Amniotic stem cell (primary cell): ENCODE measurements at regions not wholly inside any gene's neighbourhood (a gene's known extent, or its start where the extent isn't known, plus 50 kb on each side); places are given as distances from the start of the nearest gene placed in this dataset.

Source experiments
- DNase-seq: peaks from one replicate; lab custom pipeline; 2025; lab: John Stamatoyannopoulos, UW

DNA sequence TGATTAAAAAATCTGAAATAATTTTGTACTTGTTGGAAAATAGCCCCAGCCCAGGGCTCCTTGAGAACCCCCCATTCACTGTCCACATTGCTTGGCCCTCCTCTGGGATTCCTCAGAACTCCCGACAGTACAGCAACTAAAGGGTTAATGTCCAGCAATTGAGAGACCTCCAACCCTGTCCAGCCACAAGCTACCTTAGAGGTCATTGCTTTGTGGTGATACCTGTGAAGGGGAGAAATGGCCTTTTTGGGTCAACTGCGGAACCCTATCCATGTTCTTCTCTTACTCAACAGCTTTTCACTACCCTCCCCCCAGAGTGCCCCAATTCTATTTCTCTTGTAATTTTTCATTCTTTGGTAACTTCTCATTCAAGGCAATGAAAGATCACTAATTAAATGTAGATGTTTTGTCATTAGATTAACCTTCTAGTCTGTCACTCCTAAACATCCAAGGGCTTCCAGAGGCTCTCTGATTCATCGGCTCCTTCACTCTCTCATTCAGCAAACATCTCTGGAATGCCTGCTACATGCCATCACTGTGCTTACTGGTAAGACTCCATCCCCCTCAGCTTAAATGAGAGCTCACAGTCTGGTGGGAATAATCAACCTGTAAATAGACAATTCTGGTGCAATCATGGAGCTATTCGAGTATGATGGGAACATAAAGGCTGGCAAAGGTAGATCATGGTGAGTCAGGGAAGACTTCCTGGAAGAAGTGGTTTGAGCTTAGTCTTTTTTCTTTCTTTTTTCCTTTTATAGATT is 241.4 kb upstream of the PGRMC2 start:
- peak; percentile 91 for DNase-seq

DNA sequence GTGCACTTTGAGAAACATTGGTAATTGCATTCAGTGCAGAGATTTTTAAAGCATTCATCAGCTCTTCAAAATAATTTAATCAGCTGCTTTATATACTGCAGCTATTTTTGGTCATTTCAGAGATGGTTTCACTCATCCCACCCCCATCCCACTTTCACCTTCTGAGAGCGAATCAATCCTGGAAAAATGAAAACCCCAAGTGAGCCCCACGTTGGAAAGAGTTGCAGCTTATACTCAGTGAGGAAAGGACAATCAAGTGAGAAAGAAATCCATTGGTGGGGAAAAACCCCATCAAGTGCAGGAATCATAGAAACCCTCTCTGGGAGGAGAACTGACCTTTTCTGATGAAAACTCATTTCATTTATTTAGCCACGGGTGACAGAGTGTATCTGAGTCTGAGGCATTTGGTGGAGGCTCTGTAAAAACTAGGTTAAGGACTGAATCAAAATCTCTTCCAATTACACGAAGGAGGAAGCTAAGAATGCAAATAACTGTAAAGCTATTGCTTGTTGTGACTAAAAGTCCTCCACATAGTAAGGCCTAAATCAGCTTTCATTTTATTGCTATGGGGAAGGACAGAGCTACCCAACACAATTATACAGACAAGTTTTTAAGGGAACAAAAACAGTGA is 240.4 kb upstream of the PGRMC2 start:
- DNase-seq, result no peak

DNA sequence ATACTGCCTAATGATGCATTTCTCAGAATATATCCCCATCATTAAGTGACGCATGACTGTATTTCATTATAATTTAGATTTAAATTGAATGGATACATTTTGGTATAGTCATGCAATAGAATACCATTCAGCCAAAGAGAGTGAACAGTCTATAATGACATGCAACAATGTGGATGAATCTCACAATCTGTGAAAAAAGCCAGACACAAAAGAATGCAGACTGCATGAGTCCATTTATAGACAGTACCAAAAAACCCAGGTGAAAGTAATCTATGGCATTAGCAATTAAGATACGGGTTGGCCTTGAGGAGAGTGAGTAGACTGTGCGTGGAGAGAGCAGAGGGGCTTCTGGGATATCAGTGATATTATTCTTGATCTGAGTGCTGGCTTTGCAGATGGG is 239.7 kb upstream of the PGRMC2 start:
- DNase-seq, result no peak

DNA sequence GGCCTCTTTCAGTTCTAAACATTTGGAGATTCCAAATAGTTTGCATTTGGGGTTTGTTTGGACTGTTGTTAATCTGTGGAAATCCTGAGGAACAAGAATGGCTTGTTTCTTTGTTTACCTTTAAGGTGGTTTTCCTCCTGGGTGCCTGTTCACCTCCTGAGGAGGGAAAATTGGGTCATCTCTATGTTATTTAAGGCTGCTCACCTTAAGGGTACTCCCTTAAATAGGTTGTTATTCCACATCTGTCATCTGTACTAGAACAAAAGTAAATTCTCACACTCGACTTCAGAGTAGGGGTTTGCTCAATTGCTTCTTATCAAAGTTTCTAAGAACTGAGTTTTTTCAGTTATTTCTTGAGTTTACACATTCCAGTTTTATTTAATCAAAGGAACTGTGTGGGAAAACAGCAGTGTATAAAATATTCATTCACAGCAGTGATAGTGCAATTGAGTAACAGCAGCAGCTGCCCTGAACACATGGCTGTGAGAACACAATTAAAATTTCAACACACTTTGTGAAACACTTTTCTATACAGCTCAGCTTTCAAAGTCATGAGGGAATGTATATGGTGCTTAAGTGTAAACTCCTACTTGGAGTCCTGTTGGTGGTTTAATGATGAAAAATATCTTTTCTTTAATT is 238.5 kb upstream of the PGRMC2 start:
- DNase-seq, result no peak

DNA sequence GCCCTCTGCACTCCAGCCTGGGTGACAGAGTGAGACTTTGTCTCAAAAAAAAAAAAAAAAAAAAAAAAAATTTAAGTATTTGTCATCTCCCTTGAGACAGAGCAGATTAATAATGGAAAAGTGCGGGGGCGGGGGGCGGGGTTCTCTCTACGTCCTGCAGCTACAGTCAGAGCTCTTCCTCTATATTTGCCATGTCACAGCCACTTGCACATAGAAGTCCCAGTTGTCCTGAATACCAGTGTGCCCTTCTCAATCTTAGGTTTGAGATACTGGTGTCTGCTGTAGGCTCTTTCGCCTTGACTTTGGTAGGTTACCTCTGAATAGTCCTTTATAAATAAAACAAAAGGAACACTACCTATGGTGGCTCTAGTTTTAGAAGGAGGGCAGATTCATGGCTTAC is 237.8 kb upstream of the PGRMC2 start:
- no peak for DNase-seq

DNA sequence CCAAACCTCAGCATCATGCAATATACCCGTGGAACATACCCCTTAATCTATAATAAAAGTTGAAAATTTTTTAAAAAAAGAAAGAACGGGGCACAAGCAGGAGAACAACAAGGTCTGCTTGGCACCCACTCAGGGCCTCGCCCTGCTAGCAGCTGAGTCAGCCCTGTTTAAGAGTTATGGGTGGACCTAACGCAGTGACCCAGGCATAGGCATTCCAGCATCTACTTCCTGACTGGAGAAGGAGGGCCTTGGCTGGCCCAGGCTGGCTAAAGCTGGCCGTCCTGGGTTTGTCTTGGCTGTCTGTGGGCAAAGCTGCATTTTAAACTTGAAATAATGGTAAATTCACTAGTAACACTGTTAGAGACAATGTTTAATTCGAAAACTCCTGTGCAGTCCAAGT is 236.7 kb upstream of the PGRMC2 start:
- peak; percentile 28 for DNase-seq

DNA sequence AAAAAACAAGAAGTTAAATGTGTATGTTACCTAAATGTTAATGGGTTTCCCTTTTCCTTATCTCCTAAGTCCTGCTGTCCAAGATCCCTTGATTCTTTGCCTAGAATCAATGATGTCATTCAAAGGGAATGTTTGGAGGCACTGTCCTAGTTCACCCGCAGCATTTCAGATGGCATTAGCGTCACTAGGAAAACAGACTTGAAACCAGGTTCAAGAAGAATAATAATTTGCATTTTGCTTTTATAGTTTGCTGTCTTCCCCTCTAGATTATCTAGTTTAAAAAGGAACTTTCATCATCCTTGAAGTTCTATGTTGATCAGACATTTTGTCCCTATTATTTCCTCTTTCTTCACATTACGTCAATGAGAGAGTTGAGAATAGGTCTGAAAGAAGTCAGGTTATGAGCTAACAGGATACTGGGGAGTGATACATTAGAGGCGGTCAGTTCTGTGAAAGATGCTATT is 234.1 kb upstream of the PGRMC2 start:
- DNase-seq, result no peak

DNA sequence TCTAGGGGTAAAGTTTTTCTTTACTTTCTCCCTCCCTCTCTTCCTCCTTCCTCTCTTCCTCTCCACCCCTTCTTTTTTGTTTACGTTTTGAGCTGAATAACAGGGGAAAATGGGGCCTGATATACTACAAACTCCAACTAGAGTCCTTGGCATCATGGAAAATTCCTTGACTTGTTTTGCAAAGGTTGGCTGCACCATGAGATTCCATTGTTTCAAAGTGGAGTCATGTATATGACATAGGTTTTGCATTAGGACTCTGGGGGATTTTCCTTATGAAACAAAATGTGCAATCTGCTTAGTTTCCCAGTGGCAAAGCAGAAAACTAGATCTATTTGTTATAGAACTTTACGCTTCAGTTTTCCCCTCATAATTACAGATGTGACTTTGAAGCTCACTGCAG is 233.5 kb upstream of the PGRMC2 start:
- no peak for DNase-seq

DNA sequence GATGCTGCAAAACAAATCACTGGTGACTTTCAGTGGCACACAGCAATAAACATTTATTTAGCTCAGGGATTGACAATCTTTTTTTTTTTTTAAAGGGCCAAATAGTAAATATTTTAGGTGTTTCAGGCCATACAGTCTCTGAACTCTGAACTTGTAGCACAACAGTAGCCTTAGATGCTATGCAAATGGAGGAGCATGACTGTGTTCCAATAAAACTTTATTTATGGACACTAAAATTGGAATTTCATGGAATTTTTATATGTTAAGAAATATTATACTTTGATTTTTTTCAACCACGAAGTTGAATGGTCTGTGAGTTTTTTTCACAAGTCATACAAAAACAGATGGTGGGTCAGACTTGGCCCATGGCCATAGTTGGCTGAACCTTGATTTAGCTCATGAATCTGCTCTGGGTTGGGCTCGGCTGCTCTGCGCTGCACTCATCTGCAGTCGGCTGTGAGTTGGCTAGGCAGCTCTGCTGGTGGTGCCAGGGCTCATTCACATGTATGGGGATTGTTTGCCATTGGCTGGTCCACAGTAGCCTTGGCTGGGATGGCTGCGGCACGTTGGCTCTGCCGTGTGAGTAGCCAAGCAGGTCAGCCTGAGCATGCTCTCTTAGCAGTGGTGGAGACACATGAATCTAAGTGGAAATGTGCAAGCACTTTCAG is 231.7 kb upstream of the PGRMC2 start:
- no peak for DNase-seq

DNA sequence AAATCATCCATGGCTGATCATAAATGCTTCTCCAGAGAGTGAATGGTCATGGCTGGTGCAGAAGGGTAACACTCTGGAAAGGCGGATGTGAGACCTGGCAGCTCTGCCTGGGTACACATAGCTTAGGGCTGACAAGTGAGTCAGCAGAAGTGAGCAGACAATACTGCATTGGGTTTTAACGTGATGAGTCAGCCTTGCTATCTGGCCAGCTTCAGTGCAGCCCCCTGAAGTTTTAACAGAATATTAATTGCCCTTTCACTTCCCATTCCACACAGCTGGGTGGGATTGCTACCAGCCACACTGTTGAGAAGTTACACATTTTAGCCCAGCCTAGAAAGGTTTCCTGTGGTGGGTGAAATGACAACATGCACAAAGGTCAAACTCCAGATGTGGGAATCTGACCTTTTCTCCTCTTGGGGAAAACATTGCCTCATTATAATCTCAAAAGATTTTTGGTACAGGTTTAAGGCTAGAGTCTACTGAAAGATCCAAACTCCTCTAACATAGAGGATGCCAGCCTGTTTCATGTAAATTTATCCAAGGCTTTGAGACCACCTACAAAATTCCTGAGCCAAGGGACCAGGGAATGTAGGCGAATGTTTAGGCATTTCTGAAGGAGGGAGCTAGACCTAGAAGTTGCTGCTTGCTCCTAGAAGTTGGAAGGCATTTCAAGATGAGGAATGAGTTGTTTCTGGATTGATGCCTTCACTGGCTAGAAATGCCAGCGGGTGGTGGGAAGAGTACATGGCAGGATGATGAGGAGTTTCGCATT is 230.3 kb upstream of the PGRMC2 start:
- DNase-seq, result peak; percentile 72

DNA sequence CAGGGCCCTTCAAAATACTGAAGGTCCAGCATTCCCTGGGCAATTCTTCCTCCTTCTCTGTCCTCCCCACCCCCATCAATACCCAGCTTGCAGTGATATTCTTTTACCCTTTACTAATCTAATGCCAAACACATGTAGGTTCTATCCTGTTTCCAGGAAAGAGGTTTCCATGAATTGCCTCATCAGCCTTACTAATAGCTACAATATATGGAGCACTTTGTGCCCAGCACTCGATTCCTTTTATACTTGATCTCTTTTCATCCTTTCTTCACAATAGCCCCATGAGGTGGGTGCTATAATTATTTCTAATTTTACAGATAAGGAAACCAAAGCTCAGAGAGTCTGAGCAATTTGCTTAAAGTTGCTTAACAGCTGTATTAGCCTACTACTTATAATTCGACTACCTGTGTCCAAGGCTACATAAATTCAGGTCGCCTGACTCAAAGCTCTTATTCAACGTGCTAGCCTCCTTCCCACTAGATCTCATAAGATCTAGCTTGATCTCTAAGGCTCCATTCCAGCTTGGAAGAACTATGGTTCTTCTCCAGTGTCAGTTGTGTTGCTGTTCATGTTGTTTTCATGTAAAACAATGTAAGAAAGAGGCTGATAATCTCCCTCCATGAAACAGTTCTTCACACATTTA is 229.6 kb upstream of the PGRMC2 start:
- DNase-seq, result no peak

DNA sequence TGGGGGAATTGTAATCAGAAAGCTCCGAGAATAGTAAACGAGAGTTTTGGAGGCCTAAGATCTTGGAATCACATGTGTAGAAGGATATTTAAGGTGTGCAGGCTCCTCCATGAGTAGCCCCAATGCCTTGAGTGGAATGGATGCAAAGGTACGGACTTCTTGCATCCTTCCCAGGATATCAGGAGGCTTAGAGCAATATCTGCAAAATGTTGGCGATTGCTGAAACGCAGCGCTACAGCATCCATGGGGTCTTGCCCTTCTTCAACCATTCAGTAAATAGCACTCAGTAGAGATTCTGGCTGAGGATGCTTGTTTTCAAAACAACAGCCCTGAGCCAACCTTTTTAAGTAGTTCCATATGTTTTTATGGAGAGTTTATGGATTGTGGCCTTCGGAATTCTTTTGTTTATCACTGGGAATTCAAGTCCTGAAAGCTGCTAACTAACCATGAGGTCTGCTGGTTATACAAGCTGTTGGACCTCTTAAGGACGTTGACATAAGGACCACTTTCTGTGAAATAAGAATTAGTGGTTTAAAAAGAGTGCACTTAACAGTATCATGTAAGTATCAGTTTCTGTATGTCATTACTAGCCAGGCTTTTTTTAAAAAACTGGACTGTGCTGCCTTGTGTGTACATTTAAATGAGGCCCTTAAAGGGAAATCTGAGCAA is 228.8 kb upstream of the PGRMC2 start:
- no peak for DNase-seq

DNA sequence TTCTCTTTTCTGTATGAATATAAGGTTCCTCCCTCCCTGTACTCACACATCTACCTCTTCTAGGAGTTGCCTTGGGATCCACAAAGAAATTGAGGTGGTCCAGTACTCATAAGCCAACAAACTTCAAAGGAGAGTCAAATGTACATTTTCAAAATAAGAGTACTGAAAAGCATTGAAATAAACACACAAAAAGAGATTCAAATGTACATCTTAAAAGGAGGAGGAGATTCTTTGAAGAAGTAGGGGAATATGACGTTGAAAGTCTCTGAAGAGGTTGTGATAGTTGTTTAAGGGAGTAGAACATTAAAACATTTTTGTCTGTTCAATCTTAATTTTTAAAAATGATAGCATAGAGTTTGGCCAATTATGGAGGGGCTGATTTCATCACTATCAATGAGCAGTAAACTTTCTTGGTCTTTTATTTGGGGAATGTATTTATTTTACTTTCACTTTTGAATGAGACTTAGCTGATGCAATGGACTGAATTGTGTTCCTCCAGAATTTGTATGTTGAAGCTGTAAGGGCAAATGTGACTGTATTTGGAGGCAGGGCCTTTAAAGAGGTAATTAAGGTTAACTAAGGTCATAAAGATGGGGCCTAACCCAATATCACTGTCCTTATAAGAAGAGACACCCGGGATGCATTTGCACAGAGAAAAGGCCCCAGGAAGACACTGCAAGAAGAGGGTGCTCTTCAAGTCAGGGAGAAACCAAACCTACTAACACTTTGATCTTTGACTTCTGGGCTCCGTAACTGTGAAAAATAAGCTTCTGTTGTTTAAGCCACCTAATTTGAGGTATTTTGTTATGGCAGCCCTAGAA is 226.3 kb upstream of the PGRMC2 start:
- DNase-seq, result no peak

DNA sequence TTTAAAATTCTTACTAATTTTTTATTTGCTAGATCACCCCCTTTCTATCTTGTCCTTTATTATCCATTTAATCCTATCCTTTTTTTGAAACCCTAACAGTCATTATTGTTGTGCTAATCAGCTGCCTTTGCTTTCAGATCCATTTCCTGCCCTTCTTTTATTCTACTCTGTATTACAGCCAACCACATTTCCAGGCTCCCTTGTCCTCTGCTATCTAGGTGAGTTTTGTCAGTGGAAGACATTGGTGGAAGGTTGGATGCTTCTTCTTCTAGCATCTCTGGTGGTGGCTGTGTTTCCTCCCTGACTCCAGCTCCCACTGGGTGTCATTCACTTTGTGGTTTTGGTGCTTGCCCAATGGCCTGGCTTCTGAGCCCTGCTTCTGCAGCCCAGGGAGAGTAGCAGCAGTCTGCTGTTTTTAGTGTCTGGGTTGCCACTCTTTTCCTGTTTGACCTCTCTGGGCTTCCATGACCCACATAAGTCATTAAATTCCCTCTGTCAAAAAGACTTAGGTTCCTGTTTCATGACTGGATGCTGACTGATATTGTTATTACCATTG is 225.2 kb upstream of the PGRMC2 start:
- no peak for DNase-seq

DNA sequence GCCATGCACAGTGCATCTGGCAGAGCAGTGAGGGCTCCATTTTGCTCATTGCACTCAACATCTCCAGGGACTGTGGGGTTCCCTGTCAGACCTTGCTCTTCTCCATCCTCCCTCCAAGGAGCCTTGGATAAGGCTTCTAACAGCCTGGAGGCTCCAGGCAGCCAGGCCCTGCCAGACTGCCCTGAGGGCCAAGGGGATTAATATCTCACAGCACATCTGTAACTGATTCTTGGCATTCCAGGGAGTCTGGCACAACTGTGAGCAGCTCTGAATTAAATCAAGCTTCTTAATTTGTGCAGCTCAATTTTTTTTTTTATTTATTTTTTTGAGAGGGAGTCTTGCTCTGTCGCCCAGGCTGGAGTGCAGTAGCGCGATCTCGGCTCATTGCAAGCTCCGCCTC is 224.5 kb upstream of the PGRMC2 start:
- no peak for DNase-seq

DNA sequence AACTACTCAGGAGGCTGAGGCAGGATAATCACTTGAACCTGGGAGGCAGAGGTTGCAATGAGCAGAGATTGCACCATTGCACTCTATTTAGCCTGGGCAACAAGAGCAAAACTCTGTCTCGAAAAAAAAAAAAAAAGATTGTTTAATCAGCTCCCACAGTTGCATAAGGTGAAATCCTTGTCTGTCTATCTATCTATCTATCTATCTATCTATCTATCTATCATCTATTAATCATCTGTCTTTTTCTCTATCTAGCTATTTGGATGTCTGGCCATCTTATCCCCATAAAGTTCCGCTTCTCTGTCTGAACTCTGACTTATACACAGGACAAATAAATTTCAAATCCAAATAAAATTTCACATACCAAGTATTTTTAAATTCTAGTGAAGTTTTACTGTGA is 223.2 kb upstream of the PGRMC2 start:
- DNase-seq, result no peak

DNA sequence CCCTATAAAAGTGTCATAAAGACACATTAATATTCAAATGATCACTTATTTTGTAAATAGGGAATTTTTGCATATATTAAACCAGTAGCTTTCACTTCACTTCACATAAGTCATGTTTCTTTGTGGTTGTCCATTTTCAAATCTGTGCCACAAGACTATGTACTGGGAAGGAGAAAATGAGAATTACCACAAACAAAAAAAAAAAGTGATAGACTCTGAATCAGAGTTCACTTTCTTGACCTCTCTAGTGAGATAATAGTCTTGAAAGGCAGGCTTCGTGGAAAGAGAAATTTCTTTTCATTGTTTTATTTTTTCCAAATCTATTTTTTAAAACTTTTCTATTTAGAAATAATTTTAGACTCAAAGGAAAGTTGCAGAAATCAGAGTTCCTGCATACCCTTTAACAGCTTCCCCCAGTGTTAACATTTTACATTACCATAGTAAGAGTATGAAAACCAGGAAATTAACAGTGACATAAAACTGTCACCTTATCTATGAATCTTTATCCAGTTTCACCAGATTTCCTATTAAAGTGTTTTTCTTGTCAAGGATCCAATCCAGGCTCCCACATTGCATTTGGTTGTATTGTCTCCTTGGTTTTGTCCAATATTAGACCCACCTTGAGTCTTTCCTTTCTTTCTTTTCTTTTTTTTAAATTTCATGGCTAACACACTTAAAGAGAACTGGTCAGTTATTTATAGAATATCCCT is 215.4 kb upstream of the PGRMC2 start:
- no peak for DNase-seq

DNA sequence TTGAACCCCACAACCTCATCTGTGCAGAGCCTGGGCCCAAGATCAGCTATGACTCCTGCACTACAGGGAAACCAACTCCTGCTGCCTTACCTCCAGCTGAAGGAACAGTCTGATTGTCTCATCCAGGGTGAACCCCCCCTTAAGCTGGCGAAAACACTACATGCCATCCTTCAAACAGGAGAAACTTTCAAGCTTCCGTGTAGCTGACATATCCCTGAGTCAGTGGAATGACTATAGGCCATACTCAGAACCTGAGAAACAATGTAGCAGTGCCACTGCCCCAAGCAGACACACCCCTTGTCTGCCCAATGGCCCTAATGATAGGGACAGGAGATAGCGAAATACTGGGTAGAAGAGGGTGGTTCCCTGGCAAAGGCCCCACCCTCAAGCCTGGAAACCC is 213.6 kb upstream of the PGRMC2 start:
- no peak for DNase-seq

DNA sequence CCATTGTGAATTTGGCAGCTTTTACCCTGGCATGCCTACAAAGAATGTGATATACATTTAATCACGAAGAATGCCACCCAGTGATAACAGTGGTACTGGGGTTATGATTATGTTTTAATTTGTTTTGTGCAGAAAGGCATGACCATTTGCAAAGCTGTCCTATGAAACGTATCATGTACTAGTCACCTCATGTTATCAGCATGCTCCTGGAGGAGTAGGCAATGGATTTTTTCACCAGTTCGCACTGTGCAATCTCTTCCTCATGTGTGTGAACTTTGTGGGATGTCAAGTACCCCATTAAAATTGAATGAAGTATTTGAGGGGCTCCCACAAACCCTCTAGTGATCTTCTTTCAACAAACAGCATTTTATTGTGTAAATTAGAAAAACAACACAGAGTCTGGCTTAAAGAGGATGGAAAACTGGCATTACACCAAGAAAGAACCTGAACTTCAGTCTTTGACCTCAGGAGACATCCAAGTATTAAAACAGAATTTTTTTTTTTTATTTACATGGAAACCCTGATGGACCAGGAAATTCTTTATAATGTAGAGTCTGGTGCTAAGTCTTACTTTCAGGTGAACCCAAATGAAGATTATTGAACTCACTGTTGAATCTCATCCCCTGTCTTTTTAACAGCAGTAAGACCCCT is 200.6 kb upstream of the PGRMC2 start:
- DNase-seq, result no peak
